ENCODE measurements at regions not wholly inside any gene's neighbourhood (a gene's known extent, or its start where the extent isn't known, plus 50 kb on each side); places are given as distances from the start of the nearest gene placed in this dataset.

DNA sequence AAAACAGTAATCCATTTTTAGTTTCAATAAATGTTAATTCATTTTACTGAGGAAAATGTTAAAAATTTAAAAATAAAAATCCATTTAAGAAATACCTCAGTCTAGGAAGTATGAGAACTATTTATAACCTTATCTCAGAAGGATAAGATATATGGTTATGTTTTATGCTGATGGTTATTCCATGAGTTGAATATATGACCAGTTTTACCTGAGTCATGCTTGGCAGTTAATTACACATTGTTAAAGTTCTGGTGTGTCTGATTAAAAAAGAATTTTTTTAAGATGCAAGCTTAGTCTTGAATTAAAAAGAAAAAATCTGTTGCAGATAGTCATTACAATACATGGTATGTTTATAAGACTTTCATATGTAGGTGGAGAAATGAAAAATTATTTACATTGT is 191.7 kb downstream of the ARL4A start (continued):
- TF ChIP-seq, protein P1, sequence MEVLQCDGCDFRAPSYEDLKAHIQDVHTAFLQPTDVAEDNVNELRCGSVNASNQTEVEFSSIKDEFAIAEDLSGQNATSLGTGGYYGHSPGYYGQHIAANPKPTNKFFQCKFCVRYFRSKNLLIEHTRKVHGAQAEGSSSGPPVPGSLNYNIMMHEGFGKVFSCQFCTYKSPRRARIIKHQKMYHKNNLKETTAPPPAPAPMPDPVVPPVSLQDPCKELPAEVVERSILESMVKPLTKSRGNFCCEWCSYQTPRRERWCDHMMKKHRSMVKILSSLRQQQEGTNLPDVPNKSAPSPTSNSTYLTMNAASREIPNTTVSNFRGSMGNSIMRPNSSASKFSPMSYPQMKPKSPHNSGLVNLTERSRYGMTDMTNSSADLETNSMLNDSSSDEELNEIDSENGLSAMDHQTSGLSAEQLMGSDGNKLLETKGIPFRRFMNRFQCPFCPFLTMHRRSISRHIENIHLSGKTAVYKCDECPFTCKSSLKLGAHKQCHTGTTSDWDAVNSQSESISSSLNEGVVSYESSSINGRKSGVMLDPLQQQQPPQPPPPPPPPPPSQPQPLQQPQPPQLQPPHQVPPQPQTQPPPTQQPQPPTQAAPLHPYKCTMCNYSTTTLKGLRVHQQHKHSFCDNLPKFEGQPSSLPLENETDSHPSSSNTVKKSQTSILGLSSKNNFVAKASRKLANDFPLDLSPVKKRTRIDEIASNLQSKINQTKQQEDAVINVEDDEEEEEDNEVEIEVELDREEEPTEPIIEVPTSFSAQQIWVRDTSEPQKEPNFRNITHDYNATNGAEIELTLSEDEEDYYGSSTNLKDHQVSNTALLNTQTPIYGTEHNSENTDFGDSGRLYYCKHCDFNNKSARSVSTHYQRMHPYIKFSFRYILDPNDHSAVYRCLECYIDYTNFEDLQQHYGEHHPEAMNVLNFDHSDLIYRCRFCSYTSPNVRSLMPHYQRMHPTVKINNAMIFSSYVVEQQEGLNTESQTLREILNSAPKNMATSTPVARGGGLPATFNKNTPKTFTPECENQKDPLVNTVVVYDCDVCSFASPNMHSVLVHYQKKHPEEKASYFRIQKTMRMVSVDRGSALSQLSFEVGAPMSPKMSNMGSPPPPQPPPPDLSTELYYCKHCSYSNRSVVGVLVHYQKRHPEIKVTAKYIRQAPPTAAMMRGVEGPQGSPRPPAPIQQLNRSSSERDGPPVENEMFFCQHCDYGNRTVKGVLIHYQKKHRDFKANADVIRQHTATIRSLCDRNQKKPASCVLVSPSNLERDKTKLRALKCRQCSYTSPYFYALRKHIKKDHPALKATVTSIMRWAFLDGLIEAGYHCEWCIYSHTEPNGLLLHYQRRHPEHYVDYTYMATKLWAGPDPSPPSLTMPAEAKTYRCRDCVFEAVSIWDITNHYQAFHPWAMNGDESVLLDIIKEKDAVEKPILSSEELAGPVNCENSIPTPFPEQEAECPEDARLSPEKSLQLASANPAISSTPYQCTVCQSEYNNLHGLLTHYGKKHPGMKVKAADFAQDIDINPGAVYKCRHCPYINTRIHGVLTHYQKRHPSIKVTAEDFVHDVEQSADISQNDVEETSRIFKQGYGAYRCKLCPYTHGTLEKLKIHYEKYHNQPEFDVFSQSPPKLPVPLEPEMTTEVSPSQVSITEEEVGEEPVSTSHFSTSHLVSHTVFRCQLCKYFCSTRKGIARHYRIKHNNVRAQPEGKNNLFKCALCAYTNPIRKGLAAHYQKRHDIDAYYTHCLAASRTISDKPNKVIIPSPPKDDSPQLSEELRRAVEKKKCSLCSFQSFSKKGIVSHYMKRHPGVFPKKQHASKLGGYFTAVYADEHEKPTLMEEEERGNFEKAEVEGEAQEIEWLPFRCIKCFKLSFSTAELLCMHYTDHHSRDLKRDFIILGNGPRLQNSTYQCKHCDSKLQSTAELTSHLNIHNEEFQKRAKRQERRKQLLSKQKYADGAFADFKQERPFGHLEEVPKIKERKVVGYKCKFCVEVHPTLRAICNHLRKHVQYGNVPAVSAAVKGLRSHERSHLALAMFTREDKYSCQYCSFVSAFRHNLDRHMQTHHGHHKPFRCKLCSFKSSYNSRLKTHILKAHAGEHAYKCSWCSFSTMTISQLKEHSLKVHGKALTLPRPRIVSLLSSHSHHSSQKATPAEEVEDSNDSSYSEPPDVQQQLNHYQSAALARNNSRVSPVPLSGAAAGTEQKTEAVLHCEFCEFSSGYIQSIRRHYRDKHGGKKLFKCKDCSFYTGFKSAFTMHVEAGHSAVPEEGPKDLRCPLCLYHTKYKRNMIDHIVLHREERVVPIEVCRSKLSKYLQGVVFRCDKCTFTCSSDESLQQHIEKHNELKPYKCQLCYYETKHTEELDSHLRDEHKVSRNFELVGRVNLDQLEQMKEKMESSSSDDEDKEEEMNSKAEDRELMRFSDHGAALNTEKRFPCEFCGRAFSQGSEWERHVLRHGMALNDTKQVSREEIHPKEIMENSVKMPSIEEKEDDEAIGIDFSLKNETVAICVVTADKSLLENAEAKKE (CRISPR knock-in tag; IDR thresholded peaks at IDR 0.05), result no peak
- TF ChIP-seq NANOG (IDR thresholded peaks at IDR 0.05; ENCODE audit: borderline replicate concordance) (no peak), EZH2phosphoT487 (IDR thresholded peaks at IDR 0.05; ENCODE audit: unreplicated experiment) (no peak), ZNF114 (CRISPR knock-in tag; IDR thresholded peaks at IDR 0.05) (no peak), ZNF331 (CRISPR knock-in tag; IDR thresholded peaks at IDR 0.05; ENCODE audit: low read depth) (no peak), CREB1 (CRISPR knock-in tag; IDR thresholded peaks at IDR 0.05; ENCODE audit: low read depth) (no peak), JUNB (IDR thresholded peaks at IDR 0.05; ENCODE audit: unreplicated experiment) (no peak)
- TF ChIP-seq, protein P2, sequence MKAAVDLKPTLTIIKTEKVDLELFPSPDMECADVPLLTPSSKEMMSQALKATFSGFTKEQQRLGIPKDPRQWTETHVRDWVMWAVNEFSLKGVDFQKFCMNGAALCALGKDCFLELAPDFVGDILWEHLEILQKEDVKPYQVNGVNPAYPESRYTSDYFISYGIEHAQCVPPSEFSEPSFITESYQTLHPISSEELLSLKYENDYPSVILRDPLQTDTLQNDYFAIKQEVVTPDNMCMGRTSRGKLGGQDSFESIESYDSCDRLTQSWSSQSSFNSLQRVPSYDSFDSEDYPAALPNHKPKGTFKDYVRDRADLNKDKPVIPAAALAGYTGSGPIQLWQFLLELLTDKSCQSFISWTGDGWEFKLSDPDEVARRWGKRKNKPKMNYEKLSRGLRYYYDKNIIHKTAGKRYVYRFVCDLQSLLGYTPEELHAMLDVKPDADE (IDR thresholded peaks at IDR 0.05), result no peak

DNA sequence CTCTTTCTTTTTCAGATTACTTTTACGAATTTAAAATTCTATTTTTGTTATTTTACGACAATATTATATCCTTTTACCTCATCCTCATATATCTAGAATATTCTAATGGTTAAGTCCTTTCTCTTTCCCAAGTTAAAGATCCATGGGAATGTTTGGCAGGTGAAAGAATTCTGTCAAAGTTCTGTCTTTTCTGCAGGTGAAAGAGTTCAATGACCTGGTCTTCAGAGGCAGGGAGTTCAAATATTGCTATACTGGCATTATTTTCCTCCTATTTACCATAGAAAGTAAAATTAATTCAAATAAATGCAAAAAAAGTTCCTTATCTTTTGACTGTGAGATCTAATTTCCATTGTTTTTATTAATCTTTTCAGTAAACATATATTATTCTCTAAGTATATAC is 194.3 kb downstream of the ARL4A start:
- H3K27ac ChIP-seq (ENCODE audit: low read depth), result no peak overlapping the region
- no peaks in the 10 kb centered on the region for H3K9me2 ChIP-seq (ENCODE audit: insufficient read depth)
- no peaks in the 10 kb centered on the region for H3K36me3 ChIP-seq (ENCODE audit: insufficient read depth)
- H3K27me3 ChIP-seq (ENCODE audit: insufficient read depth), result no peaks in the 10 kb centered on the region
- Mint-ChIP-seq H3K4me3 (no peak overlapping the region), H3K9me3 (no peaks in the 10 kb centered on the region; the same call in 2 of the 3 replicates), H3K27ac (no peak overlapping the region), H3K36me3 (ENCODE audit: low read depth) (no peaks in the 10 kb centered on the region), H3K4me1 (no peaks in the 10 kb centered on the region), H3K27me3 (ENCODE audit: insufficient read depth, low read depth, poor library complexity) (no peaks in the 10 kb centered on the region)
- H4K20me1 ChIP-seq (replicated peaks; ENCODE audit: insufficient read depth), result no peaks in the 10 kb centered on the region
- H3K79me2 ChIP-seq (replicated peaks; ENCODE audit: insufficient read depth), result no peaks in the 10 kb centered on the region
- no peak overlapping the region for H3K4me3 ChIP-seq
- H2AFZ ChIP-seq, result no peak overlapping the region
- H3K4me1 ChIP-seq (ENCODE audit: insufficient read depth), result no peaks in the 10 kb centered on the region
- H3K4me2 ChIP-seq, result no peak overlapping the region
- ATAC-seq (no peak), DNase-seq (ENCODE audit: low spot score) (no peak)
- no peaks in the 10 kb centered on the region for H3F3A ChIP-seq (replicated peaks; ENCODE audit: low read depth)
- TF ChIP-seq NANOG (IDR thresholded peaks at IDR 0.05; ENCODE audit: borderline replicate concordance) (no peak), ZNF114 (CRISPR knock-in tag; IDR thresholded peaks at IDR 0.05) (no peak), CREB1 (CRISPR knock-in tag; IDR thresholded peaks at IDR 0.05; ENCODE audit: low read depth) (no peak), POLR2AphosphoS5 (IDR thresholded peaks at IDR 0.05; ENCODE audit: low read depth) (no peak), EZH2phosphoT487 (IDR thresholded peaks at IDR 0.05; ENCODE audit: unreplicated experiment) (no peak), EZH2 (IDR thresholded peaks at IDR 0.05; ENCODE audit: low read depth, unreplicated experiment) (no peak)
- TF ChIP-seq, protein P3, sequence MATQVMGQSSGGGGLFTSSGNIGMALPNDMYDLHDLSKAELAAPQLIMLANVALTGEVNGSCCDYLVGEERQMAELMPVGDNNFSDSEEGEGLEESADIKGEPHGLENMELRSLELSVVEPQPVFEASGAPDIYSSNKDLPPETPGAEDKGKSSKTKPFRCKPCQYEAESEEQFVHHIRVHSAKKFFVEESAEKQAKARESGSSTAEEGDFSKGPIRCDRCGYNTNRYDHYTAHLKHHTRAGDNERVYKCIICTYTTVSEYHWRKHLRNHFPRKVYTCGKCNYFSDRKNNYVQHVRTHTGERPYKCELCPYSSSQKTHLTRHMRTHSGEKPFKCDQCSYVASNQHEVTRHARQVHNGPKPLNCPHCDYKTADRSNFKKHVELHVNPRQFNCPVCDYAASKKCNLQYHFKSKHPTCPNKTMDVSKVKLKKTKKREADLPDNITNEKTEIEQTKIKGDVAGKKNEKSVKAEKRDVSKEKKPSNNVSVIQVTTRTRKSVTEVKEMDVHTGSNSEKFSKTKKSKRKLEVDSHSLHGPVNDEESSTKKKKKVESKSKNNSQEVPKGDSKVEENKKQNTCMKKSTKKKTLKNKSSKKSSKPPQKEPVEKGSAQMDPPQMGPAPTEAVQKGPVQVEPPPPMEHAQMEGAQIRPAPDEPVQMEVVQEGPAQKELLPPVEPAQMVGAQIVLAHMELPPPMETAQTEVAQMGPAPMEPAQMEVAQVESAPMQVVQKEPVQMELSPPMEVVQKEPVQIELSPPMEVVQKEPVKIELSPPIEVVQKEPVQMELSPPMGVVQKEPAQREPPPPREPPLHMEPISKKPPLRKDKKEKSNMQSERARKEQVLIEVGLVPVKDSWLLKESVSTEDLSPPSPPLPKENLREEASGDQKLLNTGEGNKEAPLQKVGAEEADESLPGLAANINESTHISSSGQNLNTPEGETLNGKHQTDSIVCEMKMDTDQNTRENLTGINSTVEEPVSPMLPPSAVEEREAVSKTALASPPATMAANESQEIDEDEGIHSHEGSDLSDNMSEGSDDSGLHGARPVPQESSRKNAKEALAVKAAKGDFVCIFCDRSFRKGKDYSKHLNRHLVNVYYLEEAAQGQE (IDR thresholded peaks at IDR 0.05; ENCODE audit: unreplicated experiment), result no peak
- TF ChIP-seq, protein P4, sequence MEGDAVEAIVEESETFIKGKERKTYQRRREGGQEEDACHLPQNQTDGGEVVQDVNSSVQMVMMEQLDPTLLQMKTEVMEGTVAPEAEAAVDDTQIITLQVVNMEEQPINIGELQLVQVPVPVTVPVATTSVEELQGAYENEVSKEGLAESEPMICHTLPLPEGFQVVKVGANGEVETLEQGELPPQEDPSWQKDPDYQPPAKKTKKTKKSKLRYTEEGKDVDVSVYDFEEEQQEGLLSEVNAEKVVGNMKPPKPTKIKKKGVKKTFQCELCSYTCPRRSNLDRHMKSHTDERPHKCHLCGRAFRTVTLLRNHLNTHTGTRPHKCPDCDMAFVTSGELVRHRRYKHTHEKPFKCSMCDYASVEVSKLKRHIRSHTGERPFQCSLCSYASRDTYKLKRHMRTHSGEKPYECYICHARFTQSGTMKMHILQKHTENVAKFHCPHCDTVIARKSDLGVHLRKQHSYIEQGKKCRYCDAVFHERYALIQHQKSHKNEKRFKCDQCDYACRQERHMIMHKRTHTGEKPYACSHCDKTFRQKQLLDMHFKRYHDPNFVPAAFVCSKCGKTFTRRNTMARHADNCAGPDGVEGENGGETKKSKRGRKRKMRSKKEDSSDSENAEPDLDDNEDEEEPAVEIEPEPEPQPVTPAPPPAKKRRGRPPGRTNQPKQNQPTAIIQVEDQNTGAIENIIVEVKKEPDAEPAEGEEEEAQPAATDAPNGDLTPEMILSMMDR (conservative IDR thresholded peaks at IDR 0.05; ENCODE audit: low read depth in 2 of 2), result no peak

All from GM23338 (cell line).